ENCODE measurements at regions not wholly inside any gene's neighbourhood (a gene's known extent, or its start where the extent isn't known, plus 50 kb on each side); places are given as distances from the start of the nearest gene placed in this dataset.

DNA sequence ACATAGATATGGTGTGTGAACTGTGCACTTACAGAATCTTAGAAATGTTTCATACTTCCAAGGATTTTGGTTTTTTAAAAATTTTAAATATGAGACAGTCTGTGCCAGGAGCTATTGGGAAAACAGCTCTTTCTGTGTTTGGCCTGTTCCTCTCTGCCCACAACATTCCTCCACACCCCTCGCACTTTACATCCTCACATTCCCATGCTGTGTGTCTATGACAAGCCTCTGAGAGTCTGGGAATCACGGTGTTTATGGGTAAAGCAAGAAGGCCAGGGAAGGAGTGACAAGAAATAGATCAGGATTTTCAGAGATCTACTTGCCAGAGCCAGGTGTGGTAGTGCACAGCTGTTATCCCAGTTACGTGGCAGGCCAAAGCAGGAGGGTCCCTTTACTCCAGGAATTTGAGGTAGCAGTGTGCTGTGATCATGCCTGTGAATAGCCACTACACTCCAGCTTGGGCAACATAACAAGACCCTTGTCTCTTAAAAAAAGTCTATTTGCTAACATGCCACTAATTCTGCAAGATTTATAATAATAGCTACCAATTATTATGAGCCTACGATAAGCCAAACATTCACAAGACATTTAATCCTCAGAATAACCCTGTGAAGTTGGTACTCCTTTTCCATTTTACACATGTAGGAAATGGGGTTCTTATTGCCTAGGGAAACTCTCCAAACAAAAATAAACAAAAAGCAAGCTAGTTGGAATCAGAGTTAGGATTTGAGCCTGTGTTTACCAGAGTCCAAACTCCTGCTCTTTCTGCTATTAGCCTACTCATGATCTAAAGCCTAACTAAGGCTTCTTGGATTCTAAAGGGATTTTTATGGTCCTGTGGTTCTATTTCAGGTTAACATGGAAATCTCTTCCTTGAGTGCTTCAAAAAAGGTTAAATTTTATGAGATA is 168.3 kb upstream of the SP8 start:
- intact Hi-C loops (cut with DNase I), result no loop called here
- no peak for DNase-seq (ENCODE audit: extremely low spot score in 2 of 2)

DNA sequence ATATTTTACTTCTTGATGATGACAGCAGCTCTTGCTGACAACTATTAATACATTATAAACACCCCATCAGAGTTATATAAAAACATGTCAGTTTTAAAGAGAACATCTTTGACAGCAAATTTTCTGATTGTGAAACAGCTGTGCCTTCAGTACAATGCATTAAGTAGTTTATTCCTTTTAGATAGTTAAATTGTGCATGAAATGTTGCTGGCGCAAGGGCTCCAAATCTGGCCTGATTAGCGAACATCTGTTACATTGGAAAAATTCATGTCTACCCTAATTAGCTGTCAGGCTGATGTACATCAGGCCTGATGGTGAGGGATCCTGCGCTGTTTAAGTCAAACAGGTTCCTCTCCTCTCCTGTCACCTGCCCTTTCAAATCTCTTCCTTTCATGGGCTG is 171.9 kb upstream of the SP8 start:
- Histone ChIP-seq H3K4me1 (no peaks in the 10 kb centered on the region), H3K4me3 (no peak overlapping the region), H3K9me3 (no peaks in the 10 kb centered on the region), H3K27me3 (no peaks in the 10 kb centered on the region), H3K36me3 (no peaks in the 10 kb centered on the region), H3K27ac (no peak overlapping the region)
- intact Hi-C loops (cut with DNase I), result no loop called here
- no peak for DNase-seq (ENCODE audit: extremely low spot score in 2 of 2)
- TF ChIP-seq POLR2AphosphoS5 (IDR thresholded peaks at IDR 0.05; ENCODE audit: insufficient read depth in 1 of 2, low read depth in 1 of 2), result no peak
- TF ChIP-seq, protein P1, sequence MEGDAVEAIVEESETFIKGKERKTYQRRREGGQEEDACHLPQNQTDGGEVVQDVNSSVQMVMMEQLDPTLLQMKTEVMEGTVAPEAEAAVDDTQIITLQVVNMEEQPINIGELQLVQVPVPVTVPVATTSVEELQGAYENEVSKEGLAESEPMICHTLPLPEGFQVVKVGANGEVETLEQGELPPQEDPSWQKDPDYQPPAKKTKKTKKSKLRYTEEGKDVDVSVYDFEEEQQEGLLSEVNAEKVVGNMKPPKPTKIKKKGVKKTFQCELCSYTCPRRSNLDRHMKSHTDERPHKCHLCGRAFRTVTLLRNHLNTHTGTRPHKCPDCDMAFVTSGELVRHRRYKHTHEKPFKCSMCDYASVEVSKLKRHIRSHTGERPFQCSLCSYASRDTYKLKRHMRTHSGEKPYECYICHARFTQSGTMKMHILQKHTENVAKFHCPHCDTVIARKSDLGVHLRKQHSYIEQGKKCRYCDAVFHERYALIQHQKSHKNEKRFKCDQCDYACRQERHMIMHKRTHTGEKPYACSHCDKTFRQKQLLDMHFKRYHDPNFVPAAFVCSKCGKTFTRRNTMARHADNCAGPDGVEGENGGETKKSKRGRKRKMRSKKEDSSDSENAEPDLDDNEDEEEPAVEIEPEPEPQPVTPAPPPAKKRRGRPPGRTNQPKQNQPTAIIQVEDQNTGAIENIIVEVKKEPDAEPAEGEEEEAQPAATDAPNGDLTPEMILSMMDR (IDR thresholded peaks at IDR 0.05), result no peak
- no peak for TF ChIP-seq POLR2A (IDR thresholded peaks at IDR 0.05)

More for the DNA sequence above, 168.3 kb upstream of the SP8 start:
- no peak overlapping the region for H3K27ac ChIP-seq
- H3K27me3 ChIP-seq, result no peaks in the 10 kb centered on the region
- no peak overlapping the region for H3K4me3 ChIP-seq
- no peaks in the 10 kb centered on the region for H3K36me3 ChIP-seq
- TF ChIP-seq POLR2A (IDR thresholded peaks at IDR 0.05), result no peak
- no peak for TF ChIP-seq POLR2AphosphoS5 (IDR thresholded peaks at IDR 0.05; ENCODE audit: insufficient read depth in 1 of 2, low read depth in 1 of 2)
- TF ChIP-seq, protein P1 (IDR thresholded peaks at IDR 0.05), result no peak
- H3K4me1 ChIP-seq, result no peaks in the 10 kb centered on the region
- no peaks in the 10 kb centered on the region for H3K9me3 ChIP-seq

DNA sequence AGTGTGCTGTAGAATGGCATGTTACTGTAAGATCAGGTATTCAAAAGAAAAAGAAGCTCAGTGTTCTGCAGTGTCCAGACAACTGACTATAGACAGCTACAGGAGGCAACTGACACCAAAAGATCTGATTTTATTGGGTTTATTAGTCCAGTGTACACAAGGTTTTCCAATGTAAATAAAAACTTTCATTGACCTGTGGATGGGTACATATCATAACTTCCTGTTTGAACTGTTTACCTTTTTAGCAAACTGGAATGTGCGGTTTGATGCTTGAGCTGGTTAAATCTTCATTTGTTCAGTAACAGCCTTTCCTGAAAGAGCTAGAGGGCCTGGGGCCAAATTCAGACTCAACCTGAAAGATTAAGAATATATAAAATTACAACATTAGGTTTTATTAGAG is 172.6 kb upstream of the SP8 start:
- no peak overlapping the region for H3K27ac ChIP-seq
- no peaks in the 10 kb centered on the region for H3K9me3 ChIP-seq
- H3K4me3 ChIP-seq, result no peak overlapping the region
- H3K27me3 ChIP-seq, result no peaks in the 10 kb centered on the region
- intact Hi-C loops (cut with DNase I), result no loop called here
- TF ChIP-seq POLR2A (IDR thresholded peaks at IDR 0.05) (no peak), POLR2AphosphoS5 (IDR thresholded peaks at IDR 0.05; ENCODE audit: insufficient read depth in 1 of 2, low read depth in 1 of 2) (no peak)
- TF ChIP-seq, protein P1 (IDR thresholded peaks at IDR 0.05), result no peak
- no peaks in the 10 kb centered on the region for H3K36me3 ChIP-seq
- H3K4me1 ChIP-seq, result no peaks in the 10 kb centered on the region
- DNase-seq (ENCODE audit: extremely low spot score in 2 of 2), result no peak

DNA sequence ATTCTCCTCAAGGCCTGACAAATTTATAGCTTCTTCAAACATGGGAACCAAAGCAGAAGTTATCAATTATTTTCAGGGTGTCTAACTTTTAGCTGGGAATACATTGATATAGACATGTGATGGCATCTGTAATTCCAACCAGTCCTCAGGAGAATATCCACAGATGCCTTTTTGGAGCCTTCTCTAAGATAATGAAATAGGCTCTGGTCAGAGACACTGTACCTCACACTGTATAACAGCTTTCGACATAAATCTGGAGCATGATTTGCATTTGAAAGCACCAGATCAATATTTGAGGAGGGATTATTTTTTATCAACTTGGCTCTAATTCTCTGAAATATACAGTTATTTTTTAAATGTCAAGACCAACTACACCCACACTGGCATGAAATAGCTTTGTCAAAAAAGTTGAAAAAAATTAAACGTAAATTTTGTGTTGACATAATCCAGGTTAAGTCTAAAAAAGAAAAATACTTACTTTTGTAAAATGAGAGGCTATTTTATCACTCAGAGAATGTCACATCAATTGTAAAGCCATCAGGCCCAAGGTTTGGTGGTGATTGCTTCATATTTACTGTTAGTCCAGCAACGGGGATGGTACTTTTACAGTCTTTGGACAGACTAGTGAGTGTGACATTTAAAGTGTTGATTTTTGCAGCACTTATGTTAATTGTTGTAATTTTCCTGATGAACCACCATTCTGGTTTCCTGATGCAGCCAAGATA is 177.0 kb upstream of the SP8 start:
- Histone ChIP-seq H3K4me3 (no peak overlapping the region), H3K27ac (no peak overlapping the region), H3K9me3 (no peaks in the 10 kb centered on the region), H3K4me1 (no peaks in the 10 kb centered on the region), H3K36me3 (no peaks in the 10 kb centered on the region), H3K27me3 (no peaks in the 10 kb centered on the region)
- TF ChIP-seq, protein P1 (IDR thresholded peaks at IDR 0.05), result no peak
- TF ChIP-seq POLR2AphosphoS5 (IDR thresholded peaks at IDR 0.05; ENCODE audit: insufficient read depth in 1 of 2, low read depth in 1 of 2) (no peak), POLR2A (IDR thresholded peaks at IDR 0.05) (no peak)
- intact Hi-C loops (cut with DNase I), result no loop called here
- DNase-seq (ENCODE audit: extremely low spot score in 2 of 2), result no peak
